Suprapubic skin (tissue), 3 donors: ENCODE measurements at regions not wholly inside any gene's neighbourhood (a gene's known extent, or its start where the extent isn't known, plus 50 kb on each side); places are given as distances from the start of the nearest gene placed in this dataset.

ENCODE experiments used
- CTCF ChIP-seq, 2 donors: fragments of 200-600 bp in 1 of 2; fragments of 450-650 bp in 1 of 2; sonication (generic) in 1 of 2; IDR thresholded peaks; one replicate each; pipeline ENCODE4 v1.5.1; 2016 to 2019; ENCODE audit warnings: antibody characterized with exemption in 2 of 2, mild to moderate bottlenecking in 1 of 2, moderate library complexity in 1 of 2
- EP300 ChIP-seq: sonication (generic); formaldehyde crosslinking; IDR thresholded peaks from one replicate; pipeline ENCODE4 v1.6.1; 2017; ENCODE audit warnings: antibody characterized with exemption

- TF ChIP-seq CTCF (IDR thresholded peaks at IDR 0.05) (no peak), EP300 (no peak)
Observed at GRCh38 chr1:177505905-177506590, 335.3 kb downstream of the BRINP2 start.
